Osteoblast (primary cell): ENCODE measurements at regions not wholly inside any gene's neighbourhood (a gene's known extent, or its start where the extent isn't known, plus 50 kb on each side); places are given as distances from the start of the nearest gene placed in this dataset.

Source experiments
- DNase-seq: peaks from one replicate; pipeline ENCODE4 v3.0.0; 2011; ENCODE audit warnings: low spot score, mixed read lengths; ENCODE audit not compliant: insufficient read length; ENCODE audit errors: missing footprints
- H2AFZ ChIP-seq: 2 replicates; pipeline ENCODE4 v1.6.0; 2011; ENCODE audit warnings: mild to moderate bottlenecking, low read length
- H3K27ac ChIP-seq: 2 replicates; pipeline ENCODE4 v1.5.1; 2011; ENCODE audit warnings: mild to moderate bottlenecking, low read depth, low read length, moderate library complexity
- H3K27me3 ChIP-seq: 2 replicates; pipeline ENCODE4 v1.6.0; 2012; ENCODE audit warnings: mild to moderate bottlenecking, control low read depth, inconsistent platforms, low read length, moderate library complexity; ENCODE audit not compliant: insufficient read depth
- H3K36me3 ChIP-seq: 2 replicates; pipeline ENCODE4 v1.5.1; 2011; ENCODE audit warnings: mild to moderate bottlenecking, low read length, control low read depth, moderate library complexity; ENCODE audit not compliant: insufficient read depth
- H3K4me1 ChIP-seq: 2 replicates; pipeline ENCODE4 v1.5.1; 2011; ENCODE audit warnings: mild to moderate bottlenecking, low read length, control low read depth, moderate library complexity; ENCODE audit not compliant: insufficient read depth
- H3K4me2 ChIP-seq: 2 replicates; pipeline ENCODE4 v1.6.0; 2011; ENCODE audit warnings: mild to moderate bottlenecking, low read length; ENCODE audit not compliant: insufficient read depth
- H3K4me3 ChIP-seq: fragments of 200-600 bp; sonication (generic); 3 replicates; pipeline ENCODE4 v1.5.1; 2012; ENCODE audit warnings: mild to moderate bottlenecking, low read length, inconsistent platforms; ENCODE audit not compliant: insufficient read depth
- H3K79me2 ChIP-seq: 2 replicates; pipeline ENCODE4 v1.6.0; 2012; ENCODE audit warnings: mild to moderate bottlenecking, low read length, control low read depth, inconsistent platforms; ENCODE audit not compliant: insufficient read depth
- H3K9me3 ChIP-seq: 2 replicates; pipeline ENCODE4 v1.5.1; 2011; ENCODE audit warnings: low read depth, low read length, control low read depth
- H4K20me1 ChIP-seq: 2 replicates; pipeline ENCODE4 v1.6.0; 2012; ENCODE audit warnings: mild to moderate bottlenecking, low read length, control low read depth; ENCODE audit not compliant: insufficient read depth
- CTCF ChIP-seq: IDR thresholded peaks from 2 replicates; pipeline ENCODE4 v1.5.1; 2011; ENCODE audit warnings: mild to moderate bottlenecking, low read depth, low read length, moderate library complexity; ENCODE audit errors: extremely low read depth

- Histone ChIP-seq H4K20me1 (no peaks in the 10 kb centered on the region), H3K27me3 (no peaks in the 10 kb centered on the region), H3K27ac (no peak overlapping the region), H3K4me2 (no peak overlapping the region), H3K4me3 (no peak overlapping the region), H2AFZ (no peak overlapping the region), H3K4me1 (no peaks in the 10 kb centered on the region), H3K79me2 (no peaks in the 10 kb centered on the region), H3K9me3 (no peaks in the 10 kb centered on the region), H3K36me3 (no peaks in the 10 kb centered on the region)
- no peak for TF ChIP-seq CTCF
- DNase-seq = no peak
Measured at GRCh38 chr4:38400946-38401345, 263.1 kb upstream of the KLF3 start.

GRCh38 chr4:38406243-38406642 is 257.8 kb upstream of the KLF3 start:
- H3K27me3 ChIP-seq = no peaks in the 10 kb centered on the region
- H2AFZ ChIP-seq = no peak overlapping the region
- no peaks in the 10 kb centered on the region for H3K36me3 ChIP-seq
- no peak overlapping the region for H3K4me3 ChIP-seq
- H4K20me1 ChIP-seq = no peaks in the 10 kb centered on the region
- no peak overlapping the region for H3K27ac ChIP-seq
- H3K9me3 ChIP-seq = no peaks in the 10 kb centered on the region
- no peaks in the 10 kb centered on the region for H3K79me2 ChIP-seq
- no peak for TF ChIP-seq CTCF
- no peaks in the 10 kb centered on the region for H3K4me1 ChIP-seq
- no peak for DNase-seq
- no peak overlapping the region for H3K4me2 ChIP-seq

GRCh38 chr4:38409852-38410251 is 254.1 kb upstream of the KLF3 start:
- H3K79me2 ChIP-seq = no peaks in the 10 kb centered on the region
- no peak overlapping the region for H2AFZ ChIP-seq
- H3K4me2 ChIP-seq = no peak overlapping the region
- no peak overlapping the region for H3K27ac ChIP-seq
- TF ChIP-seq CTCF = no peak
- no peaks in the 10 kb centered on the region for H3K9me3 ChIP-seq
- no peaks in the 10 kb centered on the region for H3K36me3 ChIP-seq
- no peak overlapping the region for H3K4me3 ChIP-seq
- no peaks in the 10 kb centered on the region for H3K4me1 ChIP-seq
- no peaks in the 10 kb centered on the region for H4K20me1 ChIP-seq
- peaks cover 3% of the 10 kb centered on the region for H3K27me3 ChIP-seq
- no peak for DNase-seq

GRCh38 chr4:38411092-38411491 is 252.9 kb upstream of the KLF3 start:
- H3K27me3 ChIP-seq = peaks cover 3% of the 10 kb centered on the region
- no peaks in the 10 kb centered on the region for H3K4me1 ChIP-seq
- no peaks in the 10 kb centered on the region for H4K20me1 ChIP-seq
- H3K36me3 ChIP-seq = no peaks in the 10 kb centered on the region
- no peak for TF ChIP-seq CTCF
- H3K27ac ChIP-seq = no peak overlapping the region
- no peak overlapping the region for H3K4me2 ChIP-seq
- no peak overlapping the region for H2AFZ ChIP-seq
- no peaks in the 10 kb centered on the region for H3K9me3 ChIP-seq
- no peaks in the 10 kb centered on the region for H3K79me2 ChIP-seq
- no peak overlapping the region for H3K4me3 ChIP-seq
- DNase-seq = no peak
